Thyroid gland (tissue), 4 donors: ENCODE measurements at regions not wholly inside any gene's neighbourhood (a gene's known extent, or its start where the extent isn't known, plus 50 kb on each side); places are given as distances from the start of the nearest gene placed in this dataset.

ENCODE experiments used
- CTCF ChIP-seq, 6 experiments: fragments of 200-600 bp in 3 of 6; fragments of 450-650 bp in 3 of 6; sonication (generic) in 3 of 6; IDR thresholded peaks; one replicate each; pipeline ENCODE4 v1.5.1; 2016 to 2019; ENCODE audit warnings: antibody characterized with exemption in 6 of 6, mild to moderate bottlenecking in 2 of 6, inconsistent platforms in 1 of 6, moderate library complexity in 1 of 6
- POLR2A ChIP-seq, 2 donors: fragments of 450-650 bp; IDR thresholded peaks; one replicate each; pipeline ENCODE4 v1.6.1; 2017; ENCODE audit warnings: antibody characterized with exemption in 2 of 2, mild to moderate bottlenecking in 2 of 2, moderate library complexity in 1 of 2

GRCh38 chr3:66747261-66747660 is 246.4 kb upstream of the LRIG1 start:
- TF ChIP-seq CTCF (IDR thresholded peaks at IDR 0.05) (no peak), POLR2A (IDR thresholded peaks at IDR 0.05) (no peak)
